Effector memory CD8-positive, alpha-beta T cell (primary cell): ENCODE measurements at regions not wholly inside any gene's neighbourhood (a gene's known extent, or its start where the extent isn't known, plus 50 kb on each side); places are given as distances from the start of the nearest gene placed in this dataset.

Experiments used
- ATAC-seq: fragments of 150-1000 bp; cut with Tn5 transposase; replicated peaks from 2 replicates; pipeline ENCODE4 v1.10.0; 2021; ENCODE audit warnings: mild to moderate bottlenecking, moderate library complexity
- DNase-seq, 3 experiments: peaks; one replicate each; pipeline ENCODE4 v3.0.0; 2021
- H3K27ac Mint-ChIP-seq, 2 donors: one replicate each; pipeline ENCODE4 v1.8.0; 2022; ENCODE audit warnings: mild to moderate bottlenecking in 2 of 2, mixed read lengths in 2 of 2, moderate library complexity in 2 of 2
- H3K27me3 Mint-ChIP-seq, 2 donors: one replicate each; pipeline ENCODE4 v1.8.0; 2022; ENCODE audit warnings: mixed read lengths in 2 of 2
- H3K36me3 Mint-ChIP-seq: one replicate; pipeline ENCODE4 v1.8.0; 2022; ENCODE audit warnings: mild to moderate bottlenecking, moderate library complexity, mixed read lengths; ENCODE audit not compliant: insufficient read depth
- H3K4me1 Mint-ChIP-seq, 2 donors: one replicate each; pipeline ENCODE4 v1.8.0; 2022; ENCODE audit warnings: low read depth in 2 of 2, mixed read lengths in 2 of 2
- H3K4me3 Mint-ChIP-seq, 2 donors: one replicate each; pipeline ENCODE4 v1.8.0; 2022; ENCODE audit warnings: mild to moderate bottlenecking in 2 of 2, mixed read lengths in 2 of 2, moderate library complexity in 2 of 2
- H3K9me3 Mint-ChIP-seq, 2 donors: one replicate each; pipeline ENCODE4 v1.8.0; 2022; ENCODE audit warnings: mixed read lengths in 2 of 2

DNA sequence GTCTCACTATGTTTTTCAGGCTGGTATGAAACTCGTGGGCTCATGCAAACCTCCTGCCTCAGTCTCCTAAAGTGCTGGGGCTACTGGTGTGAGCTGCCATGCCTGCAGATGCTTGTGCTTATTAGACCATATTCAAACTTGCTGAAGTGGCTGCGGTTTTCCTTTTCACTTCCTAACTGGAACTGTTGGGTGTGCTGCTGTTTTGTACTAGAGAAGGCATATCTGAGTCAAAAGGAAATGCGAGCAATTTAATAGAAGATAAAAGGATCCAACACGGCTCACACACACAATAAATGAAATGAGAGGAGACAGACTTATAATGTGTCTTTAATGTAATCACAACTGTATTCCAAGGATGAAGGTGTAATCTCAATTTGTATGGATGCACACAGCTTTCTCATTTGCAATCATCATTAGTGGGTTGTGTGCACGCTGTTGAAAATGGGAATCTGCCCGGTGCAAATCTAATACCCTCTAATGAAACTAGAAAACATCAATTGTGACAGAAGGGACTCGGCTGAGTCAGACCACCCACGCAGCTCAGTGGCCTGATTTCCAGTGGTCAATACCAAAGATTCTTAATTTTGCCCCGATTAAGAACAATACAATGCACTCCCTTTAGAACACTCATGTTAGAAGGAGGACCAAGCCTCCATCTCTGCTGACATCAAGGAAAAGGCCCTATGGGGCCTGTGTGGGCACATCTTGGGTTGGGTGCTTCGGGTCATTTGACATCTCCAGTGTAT, 532.7 kb downstream of the TDRD15 start:
- Mint-ChIP-seq H3K4me3 (no peak overlapping the region), H3K27me3 (no peaks in the 10 kb centered on the region), H3K9me3 (peaks cover 7 to 25% of the 10 kb centered on the region in 2 donors), H3K36me3 (peaks cover 2% of the 10 kb centered on the region), H3K27ac (no peak overlapping the region), H3K4me1 (no peaks in the 10 kb centered on the region)
- ATAC-seq: no peak
- no peak for DNase-seq

- Mint-ChIP-seq H3K4me3 (no peak overlapping the region), H3K4me1 (no peaks in the 10 kb centered on the region), H3K9me3 (peaks cover 7 to 22% of the 10 kb centered on the region in 2 donors), H3K27me3 (no peaks in the 10 kb centered on the region), H3K36me3 (peaks cover 2% of the 10 kb centered on the region), H3K27ac (no peak overlapping the region)
- DNase-seq (no peak), ATAC-seq (no peak)
These were observed 533.7 kb downstream of the TDRD15 start for GRCh38 chr2:21657445-21657844.

GRCh38 chr2:21658269-21658668, 534.5 kb downstream of the TDRD15 start:
- Mint-ChIP-seq H3K4me1 (no peaks in the 10 kb centered on the region), H3K4me3 (no peak overlapping the region), H3K27ac (no peak overlapping the region), H3K27me3 (no peaks in the 10 kb centered on the region), H3K9me3 (peaks cover 10 to 22% of the 10 kb centered on the region in 2 donors), H3K36me3 (peaks cover 2% of the 10 kb centered on the region)
- DNase-seq (no peak), ATAC-seq (no peak)

GRCh38 chr2:21658907-21659477, 535.2 kb downstream of the TDRD15 start:
- Mint-ChIP-seq H3K4me3 (no peak overlapping the region), H3K4me1 (no peaks in the 10 kb centered on the region), H3K27ac (no peak overlapping the region), H3K27me3 (no peaks in the 10 kb centered on the region), H3K36me3 (peaks cover 2% of the 10 kb centered on the region), H3K9me3 (peaks cover 10 to 22% of the 10 kb centered on the region in 2 donors)
- DNase-seq: no peak
- no peak for ATAC-seq

DNA sequence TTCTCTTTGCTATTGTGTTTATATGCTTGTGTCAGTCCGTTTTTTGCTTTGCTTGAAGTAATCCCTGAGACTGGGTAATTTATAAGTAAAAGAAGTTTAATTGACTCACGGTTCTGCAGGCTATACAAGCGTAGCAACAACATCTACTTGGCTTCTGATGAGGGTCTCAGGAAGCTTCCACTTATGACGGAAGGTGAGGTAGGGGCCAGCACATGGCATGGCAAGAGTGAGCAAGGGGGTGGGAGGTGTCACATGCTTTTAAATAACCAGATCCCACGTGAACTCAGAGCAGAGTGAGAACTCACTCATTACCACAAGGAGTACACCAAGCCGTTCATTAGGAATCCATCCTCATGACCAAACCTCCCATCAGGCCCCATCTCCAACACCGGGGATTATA, 540.3 kb downstream of the TDRD15 start:
- no peaks in the 10 kb centered on the region for H3K4me1 Mint-ChIP-seq
- peaks cover 20 to 26% of the 10 kb centered on the region in 2 donors for H3K9me3 Mint-ChIP-seq
- no peak overlapping the region for H3K27ac Mint-ChIP-seq
- no peak for ATAC-seq
- H3K27me3 Mint-ChIP-seq: no peaks in the 10 kb centered on the region
- DNase-seq: no peak
- no peak overlapping the region for H3K4me3 Mint-ChIP-seq
- H3K36me3 Mint-ChIP-seq: no peaks in the 10 kb centered on the region

GRCh38 chr2:21667638-21668037, 543.9 kb downstream of the TDRD15 start:
- no peak for ATAC-seq
- H3K9me3 Mint-ChIP-seq: peaks cover 12 to 24% of the 10 kb centered on the region in 2 donors
- DNase-seq: no peak
- H3K27me3 Mint-ChIP-seq: no peaks in the 10 kb centered on the region
- H3K36me3 Mint-ChIP-seq: peaks cover 2% of the 10 kb centered on the region
- H3K4me1 Mint-ChIP-seq: no peaks in the 10 kb centered on the region
- no peak overlapping the region for H3K4me3 Mint-ChIP-seq
- H3K27ac Mint-ChIP-seq: no peak overlapping the region

- peaks cover 9 to 23% of the 10 kb centered on the region in 2 donors for H3K9me3 Mint-ChIP-seq
- peaks cover 2% of the 10 kb centered on the region for H3K36me3 Mint-ChIP-seq
- no peak overlapping the region for H3K4me3 Mint-ChIP-seq
- H3K27ac Mint-ChIP-seq: no peak overlapping the region
- DNase-seq (no peak), ATAC-seq (no peak)
- H3K27me3 Mint-ChIP-seq: no peaks in the 10 kb centered on the region
- H3K4me1 Mint-ChIP-seq: no peaks in the 10 kb centered on the region
These were observed 544.4 kb downstream of the TDRD15 start for GRCh38 chr2:21668078-21668710.

- no peak overlapping the region for H3K27ac Mint-ChIP-seq
- no peak for ATAC-seq
These were observed 552.3 kb downstream of the TDRD15 start for GRCh38 chr2:21676041-21676440.

DNA sequence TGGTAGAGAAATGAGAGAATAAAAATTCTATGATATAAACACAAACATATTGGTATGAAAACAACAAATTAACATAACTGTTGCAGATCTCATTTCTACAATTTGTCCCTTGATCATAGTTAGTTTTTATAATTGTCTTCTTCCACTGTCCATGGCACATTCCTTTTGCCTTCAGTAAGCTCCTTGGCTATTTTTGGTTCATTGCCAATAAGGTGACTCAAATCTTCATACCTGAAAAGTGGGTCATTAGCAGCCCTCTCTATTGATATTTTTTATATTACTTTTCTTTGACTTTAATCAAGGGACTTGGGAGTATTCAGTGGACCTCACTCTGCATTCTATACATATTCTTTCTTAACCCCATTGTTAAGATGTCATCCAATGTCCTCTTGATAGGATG, 552.9 kb downstream of the TDRD15 start:
- ATAC-seq: no peak
- DNase-seq: no peak
- Mint-ChIP-seq H3K4me1 (no peaks in the 10 kb centered on the region), H3K27me3 (no peaks in the 10 kb centered on the region), H3K9me3 (peaks cover 14 to 18% of the 10 kb centered on the region in 2 donors), H3K36me3 (no peaks in the 10 kb centered on the region), H3K27ac (no peak overlapping the region), H3K4me3 (no peak overlapping the region)

More at GRCh38 chr2:21676041-21676440, 552.3 kb downstream of the TDRD15 start:
- Mint-ChIP-seq H3K36me3 (no peaks in the 10 kb centered on the region), H3K9me3 (peaks cover 14 to 18% of the 10 kb centered on the region in 2 donors), H3K27me3 (no peaks in the 10 kb centered on the region), H3K4me3 (no peak overlapping the region), H3K4me1 (no peaks in the 10 kb centered on the region)
- no peak for DNase-seq

DNA sequence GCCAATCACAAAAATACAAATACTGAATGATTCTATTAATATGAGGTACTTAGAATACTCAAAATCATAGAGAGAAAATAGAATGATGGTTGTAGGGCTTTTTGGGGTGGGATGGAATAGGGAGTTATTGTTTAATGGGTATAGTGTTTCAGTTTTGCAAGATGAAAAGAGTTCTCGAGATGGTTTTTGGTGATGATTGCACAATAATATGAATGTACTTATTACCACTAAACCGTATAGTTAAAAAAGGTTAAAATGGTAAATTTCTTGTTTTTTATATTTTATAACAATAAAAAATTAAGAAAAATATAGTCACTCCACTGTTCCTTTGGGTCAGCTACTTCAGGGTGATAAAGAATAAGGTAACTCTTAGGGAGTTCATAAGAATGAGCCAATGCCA, 560.1 kb downstream of the TDRD15 start:
- no peak for DNase-seq
- H3K36me3 Mint-ChIP-seq: no peaks in the 10 kb centered on the region
- H3K27me3 Mint-ChIP-seq: no peaks in the 10 kb centered on the region
- peaks cover 8 to 10% of the 10 kb centered on the region in 2 donors for H3K9me3 Mint-ChIP-seq
- H3K4me3 Mint-ChIP-seq: no peak overlapping the region
- no peak overlapping the region for H3K27ac Mint-ChIP-seq
- H3K4me1 Mint-ChIP-seq: no peaks in the 10 kb centered on the region
- no peak for ATAC-seq

DNA sequence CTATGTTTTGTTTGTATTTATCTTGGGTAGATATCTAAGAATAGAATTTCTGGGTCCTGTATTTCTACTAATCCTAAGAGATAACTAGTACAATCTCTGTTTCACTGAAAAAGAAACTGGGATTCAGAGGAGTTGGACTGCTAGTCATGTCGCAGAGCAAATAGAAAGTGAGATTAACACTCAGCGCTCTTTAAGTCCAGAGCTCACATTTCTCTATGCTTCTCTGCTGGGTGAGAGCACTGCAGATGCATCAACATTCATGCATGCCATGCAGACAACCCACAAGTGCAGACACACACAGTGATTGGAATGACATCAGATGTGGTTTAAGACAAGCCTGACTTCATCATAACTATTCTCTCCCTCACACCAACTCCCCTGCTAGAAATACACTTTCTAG, 563.8 kb downstream of the TDRD15 start:
- Mint-ChIP-seq H3K27ac (no peak overlapping the region), H3K9me3 (peaks cover 0 to 2% of the 10 kb centered on the region in 2 donors), H3K4me1 (no peaks in the 10 kb centered on the region), H3K4me3 (no peak overlapping the region), H3K36me3 (no peaks in the 10 kb centered on the region), H3K27me3 (no peaks in the 10 kb centered on the region)
- no peak for ATAC-seq
- DNase-seq: no peak

DNA sequence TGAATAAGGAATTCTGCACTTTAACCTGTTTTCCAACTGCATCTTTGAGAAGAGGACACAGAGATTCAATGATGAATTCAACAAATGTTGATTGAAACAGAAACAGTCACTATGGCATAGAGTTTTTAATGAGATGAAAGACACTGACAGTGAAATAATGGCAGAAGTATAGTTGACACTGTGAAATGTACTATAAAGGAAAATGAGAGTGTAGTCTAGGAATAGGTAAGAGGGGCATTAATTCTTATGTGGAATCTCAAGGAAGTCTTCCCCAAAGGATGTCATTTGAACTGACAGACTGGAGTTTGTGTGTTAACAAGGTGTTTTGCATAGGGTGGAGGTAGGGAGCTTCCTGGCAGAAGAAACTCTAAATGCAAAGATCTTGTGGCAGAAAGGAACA, 566.2 kb downstream of the TDRD15 start:
- DNase-seq (no peak), ATAC-seq (no peak)
- H3K4me3 Mint-ChIP-seq: no peak overlapping the region
- no peaks in the 10 kb centered on the region for H3K4me1 Mint-ChIP-seq
- H3K36me3 Mint-ChIP-seq: no peaks in the 10 kb centered on the region
- H3K9me3 Mint-ChIP-seq: no peaks in the 10 kb centered on the region
- H3K27ac Mint-ChIP-seq: no peak overlapping the region
- no peaks in the 10 kb centered on the region for H3K27me3 Mint-ChIP-seq

DNA sequence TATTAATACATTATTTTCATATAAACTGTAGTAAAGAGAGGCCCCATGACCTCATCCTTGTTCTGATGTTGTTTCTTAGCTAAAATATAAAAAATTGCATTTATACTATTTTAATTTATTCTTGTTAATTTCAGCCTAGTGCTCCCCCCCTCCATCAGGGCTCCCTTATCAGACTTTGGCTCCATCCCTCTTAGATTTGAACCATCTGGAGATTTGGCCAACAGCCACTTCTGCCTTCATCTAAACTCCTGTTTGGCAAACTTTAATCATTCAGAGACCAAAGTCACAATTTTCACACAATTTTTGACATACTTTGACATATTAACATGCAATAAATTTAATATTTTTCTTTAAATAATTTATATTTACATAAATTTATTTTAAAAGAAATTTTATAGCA, 569.3 kb downstream of the TDRD15 start:
- H3K9me3 Mint-ChIP-seq: no peaks in the 10 kb centered on the region
- no peaks in the 10 kb centered on the region for H3K4me1 Mint-ChIP-seq
- no peak for DNase-seq
- no peaks in the 10 kb centered on the region for H3K36me3 Mint-ChIP-seq
- no peak for ATAC-seq
- no peak overlapping the region for H3K27ac Mint-ChIP-seq
- H3K4me3 Mint-ChIP-seq: no peak overlapping the region
- H3K27me3 Mint-ChIP-seq: no peaks in the 10 kb centered on the region
